ENCODE measurements at regions not wholly inside any gene's neighbourhood (a gene's known extent, or its start where the extent isn't known, plus 50 kb on each side); places are given as distances from the start of the nearest gene placed in this dataset.

GRCh38 chrX:9352694-9353411 lies 112.0 kb upstream of the TBL1X start:
- no peak overlapping the region for H2AFZ ChIP-seq (replicated peaks)

GRCh38 chrX:9354918-9355317 lies 109.9 kb upstream of the TBL1X start:
- no peak for DNase-seq (ENCODE audit: low spot score)
- H3K36me3 ChIP-seq, result no peaks in the 10 kb centered on the region
- no peaks in the 10 kb centered on the region for H3F3A ChIP-seq (ENCODE audit: low read depth)
- peaks cover 4% of the 10 kb centered on the region for H3K4me1 ChIP-seq
- H3K79me2 ChIP-seq (ENCODE audit: low read depth), result no peaks in the 10 kb centered on the region
- H2AFZ ChIP-seq (replicated peaks), result no peak overlapping the region
- H3K27me3 ChIP-seq, result no peaks in the 10 kb centered on the region
- no peak overlapping the region for H3K27ac ChIP-seq
- Mint-ChIP-seq H3K9me3 (no peaks in the 10 kb centered on the region), H3K4me1 (peaks cover 20% of the 10 kb centered on the region), H3K27me3 (ENCODE audit: insufficient read depth, low read depth) (peaks cover 3% of the 10 kb centered on the region), H3K27ac (peak overlapping the region; percentile 37), H3K4me3 (no peak overlapping the region), H3K36me3 (no peaks in the 10 kb centered on the region)
- no peak overlapping the region for H3K4me2 ChIP-seq
- H4K20me1 ChIP-seq (ENCODE audit: low read depth), result no peaks in the 10 kb centered on the region
- no peak overlapping the region for H3K9ac ChIP-seq
- TF ChIP-seq CTCF (IDR thresholded peaks at IDR 0.05), result no peak
- TF ChIP-seq EZH2 (IDR thresholded peaks at IDR 0.05), result no peak
- no peaks in the 10 kb centered on the region for H3K9me3 ChIP-seq (ENCODE audit: low read depth)
- no peak overlapping the region for H3K4me3 ChIP-seq

More at GRCh38 chrX:9352694-9353411, 112.0 kb upstream of the TBL1X start:
- H3K27ac ChIP-seq, result no peak overlapping the region
- no peak overlapping the region for H3K4me3 Mint-ChIP-seq
- H3K27ac Mint-ChIP-seq, result no peak overlapping the region
- TF ChIP-seq EZH2 (IDR thresholded peaks at IDR 0.05), result no peak
- TF ChIP-seq CTCF (IDR thresholded peaks at IDR 0.05), result no peak
- no peak for TF ChIP-seq EZH2phosphoT487 (IDR thresholded peaks at IDR 0.05)
- peaks cover 20% of the 10 kb centered on the region for H3K4me1 Mint-ChIP-seq
- no peaks in the 10 kb centered on the region for H3K36me3 Mint-ChIP-seq
- no peak overlapping the region for H3K4me2 ChIP-seq
- H3K27me3 Mint-ChIP-seq (ENCODE audit: insufficient read depth, low read depth), result peaks cover 5% of the 10 kb centered on the region
- no peak overlapping the region for H3K9ac ChIP-seq
- H3K27me3 ChIP-seq, result no peaks in the 10 kb centered on the region
- H4K20me1 ChIP-seq (ENCODE audit: low read depth), result no peaks in the 10 kb centered on the region
- H3K4me1 ChIP-seq, result peaks cover 4% of the 10 kb centered on the region
- no peak overlapping the region for H3K4me3 ChIP-seq
- H3K79me2 ChIP-seq (ENCODE audit: low read depth), result no peaks in the 10 kb centered on the region
- no peaks in the 10 kb centered on the region for H3F3A ChIP-seq (ENCODE audit: low read depth)
- no peaks in the 10 kb centered on the region for H3K36me3 ChIP-seq
- no peaks in the 10 kb centered on the region for H3K9me3 Mint-ChIP-seq
- DNase-seq (ENCODE audit: low spot score), result no peak
- peaks cover 2% of the 10 kb centered on the region for H3K9me3 ChIP-seq (ENCODE audit: low read depth)

GRCh38 chrX:9355739-9356138 lies 109.1 kb upstream of the TBL1X start:
- peaks cover 20% of the 10 kb centered on the region for H3K4me1 Mint-ChIP-seq
- H3K36me3 Mint-ChIP-seq, result no peaks in the 10 kb centered on the region
- Histone ChIP-seq H3K4me3 (no peak overlapping the region), H3K4me1 (peaks cover 4% of the 10 kb centered on the region), H3K4me2 (no peak overlapping the region), H3K9me3 (ENCODE audit: low read depth) (no peaks in the 10 kb centered on the region), H3K9ac (no peak overlapping the region), H3K79me2 (ENCODE audit: low read depth) (no peaks in the 10 kb centered on the region), H3K27me3 (no peaks in the 10 kb centered on the region), H2AFZ (replicated peaks) (no peak overlapping the region), H3F3A (ENCODE audit: low read depth) (no peaks in the 10 kb centered on the region), H4K20me1 (ENCODE audit: low read depth) (no peaks in the 10 kb centered on the region), H3K27ac (no peak overlapping the region), H3K36me3 (no peaks in the 10 kb centered on the region)
- no peak for DNase-seq (ENCODE audit: low spot score)
- no peak overlapping the region for H3K27ac Mint-ChIP-seq
- peaks cover 3% of the 10 kb centered on the region for H3K27me3 Mint-ChIP-seq (ENCODE audit: insufficient read depth, low read depth)
- no peaks in the 10 kb centered on the region for H3K9me3 Mint-ChIP-seq
- no peak overlapping the region for H3K4me3 Mint-ChIP-seq
- TF ChIP-seq EZH2phosphoT487 (IDR thresholded peaks at IDR 0.05) (no peak), CTCF (IDR thresholded peaks at IDR 0.05) (no peak), EZH2 (IDR thresholded peaks at IDR 0.05) (no peak)

All from neural progenitor cell (in vitro differentiated cells).